ENCODE measurements at regions not wholly inside any gene's neighbourhood (a gene's known extent, or its start where the extent isn't known, plus 50 kb on each side); places are given as distances from the start of the nearest gene placed in this dataset.

DNA sequence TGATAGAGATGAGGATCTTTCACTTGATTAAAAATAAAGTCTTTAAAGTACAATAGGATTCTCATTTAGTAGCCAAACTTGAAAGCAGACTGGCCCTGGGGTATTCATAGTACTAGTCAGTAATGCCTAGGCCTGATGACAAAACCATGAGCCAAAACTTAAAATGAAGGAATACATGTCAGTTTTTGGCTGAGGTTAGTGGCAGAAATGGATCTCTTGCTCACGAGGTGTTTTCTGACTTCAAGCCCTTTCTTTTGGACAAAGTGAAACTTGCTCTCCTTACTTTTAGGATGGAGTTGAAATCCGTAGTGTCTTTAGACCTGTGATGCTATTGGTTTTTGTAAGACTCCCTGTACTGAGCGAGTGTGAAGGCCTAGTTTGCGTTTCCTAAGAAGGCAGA lies 157.7 kb downstream of the CCNG2 start:
- H3K4me3 ChIP-seq: no peak overlapping the region
- intact Hi-C loops (cut with DNase I; ENCODE audit: low total_unique reads): no loop called here
- H3K4me1 ChIP-seq: no peaks in the 10 kb centered on the region
- no peak overlapping the region for H3K27ac ChIP-seq
- no peaks in the 10 kb centered on the region for H3K27me3 ChIP-seq (replicated peaks in 1 of 7)
- H3K9me3 ChIP-seq: peaks cover 0 to 13% (median 9%) of the 10 kb centered on the region in 8 donors
- no peaks in the 10 kb centered on the region for H3K36me3 ChIP-seq
- DNase-seq: no peak
- 79 to 95% (median 85%) methylated on average over 4 of the region's 4 CpGs for WGBS, 5 donors
- TF ChIP-seq, protein P1, sequence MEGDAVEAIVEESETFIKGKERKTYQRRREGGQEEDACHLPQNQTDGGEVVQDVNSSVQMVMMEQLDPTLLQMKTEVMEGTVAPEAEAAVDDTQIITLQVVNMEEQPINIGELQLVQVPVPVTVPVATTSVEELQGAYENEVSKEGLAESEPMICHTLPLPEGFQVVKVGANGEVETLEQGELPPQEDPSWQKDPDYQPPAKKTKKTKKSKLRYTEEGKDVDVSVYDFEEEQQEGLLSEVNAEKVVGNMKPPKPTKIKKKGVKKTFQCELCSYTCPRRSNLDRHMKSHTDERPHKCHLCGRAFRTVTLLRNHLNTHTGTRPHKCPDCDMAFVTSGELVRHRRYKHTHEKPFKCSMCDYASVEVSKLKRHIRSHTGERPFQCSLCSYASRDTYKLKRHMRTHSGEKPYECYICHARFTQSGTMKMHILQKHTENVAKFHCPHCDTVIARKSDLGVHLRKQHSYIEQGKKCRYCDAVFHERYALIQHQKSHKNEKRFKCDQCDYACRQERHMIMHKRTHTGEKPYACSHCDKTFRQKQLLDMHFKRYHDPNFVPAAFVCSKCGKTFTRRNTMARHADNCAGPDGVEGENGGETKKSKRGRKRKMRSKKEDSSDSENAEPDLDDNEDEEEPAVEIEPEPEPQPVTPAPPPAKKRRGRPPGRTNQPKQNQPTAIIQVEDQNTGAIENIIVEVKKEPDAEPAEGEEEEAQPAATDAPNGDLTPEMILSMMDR (IDR thresholded peaks at IDR 0.05 in 8 of 11, conservative IDR thresholded peaks at IDR 0.05 in 3 of 11): no peak
- TF ChIP-seq POLR2AphosphoS5 (IDR thresholded peaks at IDR 0.05) (no peak), POLR2A (IDR thresholded peaks at IDR 0.05) (no peak)

- Histone ChIP-seq H3K27ac (no peak overlapping the region), H3K9me3 (peaks cover 0 to 29% (median 12%) of the 10 kb centered on the region in 8 donors), H3K27me3 (replicated peaks in 1 of 7) (peaks cover 0 to 7% (median 0%) of the 10 kb centered on the region in 7 donors), H3K36me3 (no peaks in the 10 kb centered on the region), H3K4me3 (no peak overlapping the region), H3K4me1 (no peaks in the 10 kb centered on the region)
- DNase-seq: no peak
- WGBS, 5 donors: 73 to 88% (median 82%) methylated on average over 6 of the region's 6 CpGs
- TF ChIP-seq POLR2AphosphoS5 (IDR thresholded peaks at IDR 0.05): no peak
- intact Hi-C loops (cut with DNase I; ENCODE audit: low total_unique reads): no loop called here
Measured at GRCh38 chr4:77327151-77327550, 170.1 kb downstream of the CCNG2 start.

DNA sequence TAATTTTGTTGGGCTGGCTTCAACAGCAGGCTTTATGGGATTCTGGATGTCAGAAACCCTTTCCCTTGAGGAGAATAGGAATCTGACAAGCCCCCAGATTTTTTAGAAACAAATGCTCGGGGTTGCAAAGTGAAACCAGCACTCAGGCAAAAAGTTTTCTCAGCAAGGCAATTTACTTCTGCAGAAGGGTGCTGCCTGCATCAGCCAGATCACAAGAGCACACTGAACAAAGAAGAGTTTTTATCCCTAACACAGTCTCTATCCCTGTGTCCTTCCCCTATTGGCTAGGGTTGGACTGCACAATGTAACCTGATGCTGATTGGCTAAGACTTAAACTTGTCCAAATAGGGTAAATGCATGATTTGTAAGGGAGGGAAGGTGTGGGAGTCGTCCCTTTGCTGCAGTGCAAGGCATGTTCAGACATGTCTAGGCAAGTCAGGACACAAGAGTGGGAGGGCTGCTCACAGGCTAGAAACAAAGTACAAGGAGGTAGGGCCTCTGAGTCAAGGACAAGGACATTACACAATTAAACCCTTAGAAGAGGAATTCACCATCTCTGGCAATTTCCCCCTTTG lies 175.8 kb downstream of the CCNG2 start:
- TF ChIP-seq POLR2AphosphoS5 (IDR thresholded peaks at IDR 0.05): no peak
- TF ChIP-seq, protein P1 (IDR thresholded peaks at IDR 0.05 in 8 of 11, conservative IDR thresholded peaks at IDR 0.05 in 3 of 11): no peak
- no peak for TF ChIP-seq POLR2A (IDR thresholded peaks at IDR 0.05)
- intact Hi-C loops (cut with DNase I; ENCODE audit: low total_unique reads): no loop called here
- peaks cover 9 to 53% (median 36%) of the 10 kb centered on the region in 8 donors for H3K9me3 ChIP-seq
- no peak for DNase-seq
- H3K36me3 ChIP-seq: no peaks in the 10 kb centered on the region
- H3K4me1 ChIP-seq: no peaks in the 10 kb centered on the region
- no peaks in the 10 kb centered on the region for H3K27me3 ChIP-seq (replicated peaks in 1 of 7)
- H3K4me3 ChIP-seq: no peak overlapping the region
- WGBS, 5 donors: 67 to 86% (median 76%) methylated on average over 2 of the region's 2 CpGs
- no peak overlapping the region for H3K27ac ChIP-seq

- intact Hi-C loops (cut with DNase I; ENCODE audit: low total_unique reads): no loop called here
- peaks cover 9 to 44% (median 34%) of the 10 kb centered on the region in 8 donors for H3K9me3 ChIP-seq
- no peaks in the 10 kb centered on the region for H3K4me1 ChIP-seq
- H3K27me3 ChIP-seq (replicated peaks in 1 of 7): no peaks in the 10 kb centered on the region
- no peak for DNase-seq
- no peaks in the 10 kb centered on the region for H3K36me3 ChIP-seq
- TF ChIP-seq, protein P1 (IDR thresholded peaks at IDR 0.05 in 8 of 11, conservative IDR thresholded peaks at IDR 0.05 in 3 of 11): no peak
- TF ChIP-seq POLR2A (IDR thresholded peaks at IDR 0.05): no peak
- no peak for TF ChIP-seq POLR2AphosphoS5 (IDR thresholded peaks at IDR 0.05)
- H3K27ac ChIP-seq: no peak overlapping the region
- no peak overlapping the region for H3K4me3 ChIP-seq
- WGBS, 5 donors: 81 to 93% (median 85%) methylated on average over 3 of the region's 3 CpGs
Measured at GRCh38 chr4:77336411-77337142, 179.6 kb downstream of the CCNG2 start.

Measured in spleen (tissue), 11 donors.